K562 (cell line): ENCODE measurements at regions not wholly inside any gene's neighbourhood (a gene's known extent, or its start where the extent isn't known, plus 50 kb on each side); places are given as distances from the start of the nearest gene placed in this dataset.

Experiments
- ATAC-seq: fragments of 200-7000 bp; cut with Tn5 transposase; 3 replicates; pipeline ENCODE4 v1.9.1; 2020; ENCODE audit warnings: moderate library complexity
- BruUV-seq: library from RNA; stranded (reverse); fragments of 400-500 nt; replicated peaks from 2 replicates; lab custom pipeline; 2021; lab: Mats Ljungman, UMichigan
- CTCF ChIA-PET: fragments of 300-600 bp; formaldehyde crosslinking; extraction: SDS; loops from one replicate; lab custom pipeline; 2021; ENCODE audit warnings: low intra/inter-chr PET ratio; lab: Yijun Ruan, JAX
- POLR2A ChIA-PET: fragments of 300-600, 350-650 bp; sonication (Branson Sonifier 250); formaldehyde crosslinking; extraction: SDS; loops from one replicate; lab custom pipeline; 2021; ENCODE audit warnings: antibody characterized with exemption, inconsistent platforms; lab: Yijun Ruan, JAX
- DNase-seq, 4 experiments: peaks; one replicate each; pipeline versions ENCODE4 v3.0.0 to v3.0.0-alpha.2; 2011 to 2018; ENCODE audit warnings: low spot score in 3 of 4, mixed read lengths in 3 of 4; ENCODE audit errors: extremely low read depth in 1 of 4
- FAIRE-seq: peaks from 2 replicates; lab custom pipeline; 2011; peaks lifted over from hg19 to GRCh38; lab: Jason Lieb, UNC
- H2AFZ ChIP-seq: 2 replicates; pipeline ENCODE4 v1.6.0; 2011; ENCODE audit warnings: low read depth, low read length, control low read depth, inconsistent platforms
- H3K27ac ChIP-seq: fragments of 200-600 bp; 3 replicates; pipeline ENCODE4 v1.8.0; 2011; ENCODE audit warnings: low read depth, mild to moderate bottlenecking, control low read depth, inconsistent platforms, low read length, moderate library complexity, mixed read lengths; ENCODE audit errors: extremely low read depth
- H3K27me3 ChIP-seq, 2 experiments: fragments of 300-600 bp in 1 of 2; 2 replicates in 1 of 2; 3 replicates in 1 of 2; pipeline versions ENCODE4 v1.6.0 to v1.8.0; 2011; ENCODE audit warnings: inconsistent platforms in 2 of 2, low read length in 2 of 2, mild to moderate bottlenecking in 1 of 2, mixed read lengths in 1 of 2, moderate library complexity in 1 of 2; ENCODE audit not compliant: control insufficient read depth in 2 of 2, insufficient read depth in 2 of 2
- H3K36me3 ChIP-seq: fragments of 300-600 bp; 3 replicates; pipeline ENCODE4 v1.8.0; 2011; ENCODE audit warnings: mild to moderate bottlenecking, low read length, inconsistent platforms; ENCODE audit not compliant: control insufficient read depth, insufficient read depth
- H3K4me1 ChIP-seq, 2 experiments: fragments of 200-600 bp in 1 of 2; replicated peaks in 1 of 2; 2 replicates in 1 of 2; 3 replicates in 1 of 2; pipeline versions ENCODE4 v1.5.1 to v1.8.0; 2011; ENCODE audit warnings: inconsistent platforms in 2 of 2, low read length in 2 of 2, mild to moderate bottlenecking in 1 of 2, mixed read lengths in 1 of 2, moderate library complexity in 1 of 2; ENCODE audit not compliant: control insufficient read depth in 2 of 2, insufficient read depth in 2 of 2
- H3K4me2 ChIP-seq: 2 replicates; pipeline ENCODE4 v1.6.1; 2011; ENCODE audit warnings: low read length, control low read depth, inconsistent platforms, mixed read lengths; ENCODE audit not compliant: insufficient read depth
- H3K4me3 ChIP-seq: fragments of 200-600 bp; sonication (generic), shearing (Covaris generic); 2 replicates; pipeline ENCODE4 v1.5.1; 2016; ENCODE audit warnings: control low read depth, inconsistent platforms
- H3K79me2 ChIP-seq: fragments of 200-600 bp; 3 replicates; pipeline ENCODE4 v1.8.0; 2011; ENCODE audit warnings: low read length, inconsistent platforms; ENCODE audit not compliant: control insufficient read depth, insufficient read depth
- H3K9ac ChIP-seq, 2 experiments: 2 replicates each; pipeline versions ENCODE4 v1.6.0 to v1.6.1; 2011; ENCODE audit warnings: low read depth in 2 of 2, low read length in 2 of 2, control low read depth in 1 of 2, inconsistent platforms in 1 of 2, mild to moderate bottlenecking in 1 of 2, mixed read lengths in 1 of 2; ENCODE audit not compliant: insufficient read depth in 1 of 2
- H3K9me1 ChIP-seq: one replicate; pipeline ENCODE4 v1.6.0; 2011; ENCODE audit warnings: inconsistent platforms, mild to moderate bottlenecking, low read length, moderate library complexity; ENCODE audit not compliant: control insufficient read depth, insufficient read depth
- H3K9me3 ChIP-seq: replicated peaks from 2 replicates; pipeline ENCODE4 v1.5.1; 2011; ENCODE audit warnings: low read depth, low read length, inconsistent platforms; ENCODE audit not compliant: control insufficient read depth, insufficient read depth
- H4K20me1 ChIP-seq: replicated peaks from 2 replicates; pipeline ENCODE4 v1.6.1; 2011; ENCODE audit warnings: low read length, inconsistent platforms, mixed read lengths; ENCODE audit not compliant: control insufficient read depth, insufficient read depth
- CCNT2 ChIP-seq: IDR thresholded peaks from 2 replicates; pipeline ENCODE4 v1.6.1; 2011; ENCODE audit warnings: borderline replicate concordance, low read depth, mild to moderate bottlenecking, moderate library complexity, mixed read lengths, low read length; ENCODE audit not compliant: insufficient read length; ENCODE audit errors: extremely low read depth
- FOSL1 ChIP-seq: fragments of 200-800 bp; sonication (Bioruptor generic); conservative IDR thresholded peaks from 2 replicates; pipeline ENCODE4 v1.6.1; 2016; ENCODE audit warnings: missing genetic modification characterization, missing compliant biosample characterization
- GABPB2 ChIP-seq: fragments of 250-450 bp; sonication (Bioruptor Pico); conservative IDR thresholded peaks from 2 replicates; pipeline ENCODE4 v1.5.1; 2021; ENCODE audit warnings: mild to moderate bottlenecking
- HES1 ChIP-seq: fragments of 450-650 bp; IDR thresholded peaks from 2 replicates; pipeline ENCODE4 v1.6.1; 2016; ENCODE audit warnings: low read depth, mild to moderate bottlenecking, moderate library complexity
- NFIC ChIP-seq: fragments of 450-650 bp; IDR thresholded peaks from 2 replicates; pipeline ENCODE4 v1.6.1; 2017; ENCODE audit warnings: mild to moderate bottlenecking, inconsistent platforms
- POLR2A ChIP-seq: fragments of 450-650 bp; conservative IDR thresholded peaks from 2 replicates; pipeline ENCODE4 v1.6.1; 2016
- VEZF1 ChIP-seq: fragments of 200-800 bp; sonication (Bioruptor generic); IDR thresholded peaks from 2 replicates; pipeline ENCODE4 v1.6.1; 2017; ENCODE audit warnings: missing genetic modification characterization, missing compliant biosample characterization
- WHSC1 ChIP-seq: IDR thresholded peaks from one replicate; pipeline ENCODE4 v1.6.1; 2012; ENCODE audit warnings: low read length, control low read depth, inconsistent platforms
- ZNF253 ChIP-seq: fragments of 250-450 bp; sonication (Bioruptor Pico); conservative IDR thresholded peaks from 2 replicates; pipeline ENCODE4 v1.6.1; 2021; ENCODE audit warnings: mild to moderate bottlenecking
- ZNF408 ChIP-seq: fragments of 250-450 bp; sonication (Bioruptor Pico); IDR thresholded peaks from 2 replicates; pipeline ENCODE4 v1.4.0; 2020; ENCODE audit warnings: low read depth, mild to moderate bottlenecking, moderate library complexity
- ZNF551 ChIP-seq: fragments of 250-450 bp; sonication (Bioruptor Pico); IDR thresholded peaks from 2 replicates; pipeline ENCODE4 v1.5.0; 2021; ENCODE audit warnings: mild to moderate bottlenecking, moderate library complexity
- ZNF830 ChIP-seq: fragments of 250-450 bp; sonication (Bioruptor Pico); IDR thresholded peaks from 2 replicates; pipeline ENCODE4 v1.5.0; 2021; ENCODE audit warnings: mild to moderate bottlenecking
- WGBS: fragments of 100-300 bp; shearing (Covaris generic); methylation state at CpG from one replicate; pipeline ENCODE4 v1.1.6; 2016; ENCODE audit warnings: low coverage, mixed read lengths; ENCODE audit not compliant: insufficient coverage; ENCODE audit errors: missing lambda C conversion rate; 5-methylcytosine and 5-hydroxymethylcytosine counted together
- in situ Hi-C: fragments of 300-500 bp; cut with MboI; formaldehyde crosslinking; loops from 4 replicates; pipeline ENCODE4 v1.15.0; 2018; ENCODE audit warnings: inconsistent platforms, mixed read lengths
- intact Hi-C: fragments of 100-400 bp; cut with micrococcal nuclease; formaldehyde crosslinking; loops from 2 replicates; pipeline ENCODE4 v1.14.2; 2022

GRCh38 chr1:29762635-29763034 lies 526.3 kb downstream of the PTPRU start (continued):
- no peak for TF ChIP-seq CCNT2
- no peak for TF ChIP-seq NFIC
- TF ChIP-seq ZNF551, result no peak
- no peak for TF ChIP-seq VEZF1 (CRISPR knock-in tag)
- no peak for TF ChIP-seq GABPB2
- TF ChIP-seq, all 486 proteins: peak for 0

GRCh38 chr1:29761159-29761928 lies 525.0 kb downstream of the PTPRU start:
- POLR2A ChIA-PET, result no interaction called here
- Histone ChIP-seq H3K27me3 (no peaks in the 10 kb centered on the region), H3K4me1 (no peaks in the 10 kb centered on the region), H3K9me3 (no peaks in the 10 kb centered on the region), H3K27ac (no peak overlapping the region), H4K20me1 (peaks cover 11% of the 10 kb centered on the region; the same call in 1 of the 2 replicates), H2AFZ (no peak overlapping the region), H3K79me2 (no peaks in the 10 kb centered on the region), H3K36me3 (no peaks in the 10 kb centered on the region), H3K9me1 (no peaks in the 10 kb centered on the region), H3K9ac (no peak overlapping the region), H3K4me2 (no peak overlapping the region), H3K4me3 (no peak overlapping the region)
- no TSS peak for BruUV-seq
- ATAC-seq (no peak), FAIRE-seq (no peak), DNase-seq (no peak)
- in situ Hi-C loops, result no loop called here
- 1% methylated on average over 4 of the region's 4 CpGs for WGBS
- intact Hi-C loops, result no loop called here
- CTCF ChIA-PET, result no interaction called here
- TF ChIP-seq FOSL1 (tag), result no peak
- TF ChIP-seq POLR2A, result no peak
- TF ChIP-seq ZNF408 (CRISPR knock-in tag), result no peak
- TF ChIP-seq ZNF253 (CRISPR knock-in tag), result no peak
- no peak for TF ChIP-seq ZNF830
- no peak for TF ChIP-seq HES1
- no peak for TF ChIP-seq WHSC1
